GM13976 (cell line): ENCODE measurements at regions not wholly inside any gene's neighbourhood (a gene's known extent, or its start where the extent isn't known, plus 50 kb on each side); places are given as distances from the start of the nearest gene placed in this dataset.
"Not testable (repeated sequence)": the region's sequence is repeated elsewhere in the genome, so short reads cannot be mapped to it uniquely, and the experiment has no call there.

Experiments used
- DNase-seq: peaks from one replicate; pipeline ENCODE4 v3.0.0; 2012; ENCODE audit warnings: low spot score
- CTCF ChIP-seq: IDR thresholded peaks from 2 replicates; pipeline ENCODE4 v1.5.1; 2012; ENCODE audit warnings: borderline replicate concordance, mild to moderate bottlenecking; ENCODE audit not compliant: insufficient read depth; ENCODE audit errors: extremely low read depth, missing control alignments, control extremely low read depth
- in situ Hi-C: fragments of 300-500 bp; cut with MboI; formaldehyde crosslinking; loops from one replicate; pipeline ENCODE4 v1.12.0; 2022; ENCODE audit warnings: low sequenced_read_pairs, mixed read lengths, inconsistent platforms; ENCODE audit not compliant: unreplicated experiment

- in situ Hi-C loops = no loop called here
These were observed 579.3 kb downstream of the PIK3C3 start for GRCh38 chr18:42534313-42534712.

GRCh38 chr18:42536442-42536841 is 579.0 kb downstream of the RIT2 start:
- DNase-seq = no peak
- TF ChIP-seq CTCF = no peak
- in situ Hi-C loops = no loop called here

More at GRCh38 chr18:42534313-42534712, 579.3 kb downstream of the PIK3C3 start:
- no peak for DNase-seq
- TF ChIP-seq CTCF = no peak

GRCh38 chr18:42537291-42537690 is 578.2 kb downstream of the RIT2 start:
- DNase-seq = no peak
- no peak for TF ChIP-seq CTCF
- in situ Hi-C loops = no loop called here

- DNase-seq = no peak
- no peak for TF ChIP-seq CTCF
- in situ Hi-C loops = no loop called here
These were observed 570.6 kb downstream of the RIT2 start for GRCh38 chr18:42544901-42545300.

GRCh38 chr18:42545825-42546224 is 569.7 kb downstream of the RIT2 start:
- in situ Hi-C loops = no loop called here
- DNase-seq = no peak
- no peak for TF ChIP-seq CTCF

- DNase-seq = no peak
- in situ Hi-C loops = no loop called here
- TF ChIP-seq CTCF = no peak
These were observed 567.0 kb downstream of the RIT2 start for GRCh38 chr18:42548493-42548892.

GRCh38 chr18:42549596-42549995 is 565.9 kb downstream of the RIT2 start:
- no peak for DNase-seq

GRCh38 chr18:42552559-42552958 is 562.9 kb downstream of the RIT2 start:
- DNase-seq, in situ Hi-C loops: not testable (repeated sequence)

More at GRCh38 chr18:42549596-42549995, 565.9 kb downstream of the RIT2 start:
- in situ Hi-C loops = no loop called here
- no peak for TF ChIP-seq CTCF
